Subcutaneous abdominal adipose tissue (tissue), 5 donors: ENCODE measurements at regions not wholly inside any gene's neighbourhood (a gene's known extent, or its start where the extent isn't known, plus 50 kb on each side); places are given as distances from the start of the nearest gene placed in this dataset.

Experiments
- H3K27ac ChIP-seq: one replicate; pipeline ENCODE4 v1.7.0; 2013; ENCODE audit warnings: low read depth, mild to moderate bottlenecking, inconsistent platforms, low read length, moderate library complexity
- H3K27me3 ChIP-seq, 5 donors: one replicate each; pipeline ENCODE4 v1.7.0; 2013; ENCODE audit warnings: low read length in 5 of 5, inconsistent platforms in 1 of 5; ENCODE audit not compliant: control insufficient read depth in 5 of 5, insufficient read depth in 4 of 5
- H3K36me3 ChIP-seq, 5 donors: one replicate each; pipeline ENCODE4 v1.7.0; 2013; ENCODE audit warnings: low read length in 5 of 5; ENCODE audit not compliant: control insufficient read depth in 5 of 5, insufficient read depth in 5 of 5
- H3K4me1 ChIP-seq, 5 donors: one replicate each; pipeline ENCODE4 v1.7.0; 2013; ENCODE audit warnings: low read length in 5 of 5, mild to moderate bottlenecking in 3 of 5, moderate library complexity in 1 of 5; ENCODE audit not compliant: control insufficient read depth in 5 of 5, insufficient read depth in 5 of 5
- H3K4me3 ChIP-seq, 5 donors: one replicate each; pipeline ENCODE4 v1.7.0; 2013; ENCODE audit warnings: low read length in 5 of 5, low read depth in 1 of 5
- H3K9ac ChIP-seq, 5 donors: one replicate each; pipeline ENCODE4 v1.7.0; 2013; ENCODE audit warnings: low read length in 5 of 5, mild to moderate bottlenecking in 4 of 5, moderate library complexity in 3 of 5
- H3K9me3 ChIP-seq, 5 donors: one replicate each; pipeline ENCODE4 v1.7.0; 2013; ENCODE audit warnings: low read length in 5 of 5; ENCODE audit not compliant: control insufficient read depth in 5 of 5
- donor health status: healthy.
- donor health status: healthy.
- donor health status: healthy.
- donor health status: healthy.
- donor health status: healthy.

- H3K27ac ChIP-seq = no peak overlapping the region
- H3K9me3 ChIP-seq = no peaks in the 10 kb centered on the region
- peaks cover 0 to 6% (median 3%) of the 10 kb centered on the region in 5 donors for H3K4me1 ChIP-seq
- H3K9ac ChIP-seq = no peak overlapping the region
- peaks cover 0 to 11% (median 7%) of the 10 kb centered on the region in 5 donors for H3K36me3 ChIP-seq
- H3K4me3 ChIP-seq = no peak overlapping the region
- H3K27me3 ChIP-seq = no peaks in the 10 kb centered on the region
Measured at GRCh38 chr22:26732284-26732683, 74.9 kb downstream of the MIAT start.

- H3K27me3 ChIP-seq = no peaks in the 10 kb centered on the region
- H3K4me3 ChIP-seq = no peak overlapping the region
- peaks cover 0 to 9% (median 3%) of the 10 kb centered on the region in 5 donors for H3K36me3 ChIP-seq
- no peaks in the 10 kb centered on the region for H3K9me3 ChIP-seq
- H3K4me1 ChIP-seq = peaks cover 0 to 15% (median 11%) of the 10 kb centered on the region in 5 donors
- no peak overlapping the region for H3K9ac ChIP-seq
- no peak overlapping the region for H3K27ac ChIP-seq
Measured at GRCh38 chr22:26734339-26735018, 77.1 kb downstream of the MIAT start.

DNA sequence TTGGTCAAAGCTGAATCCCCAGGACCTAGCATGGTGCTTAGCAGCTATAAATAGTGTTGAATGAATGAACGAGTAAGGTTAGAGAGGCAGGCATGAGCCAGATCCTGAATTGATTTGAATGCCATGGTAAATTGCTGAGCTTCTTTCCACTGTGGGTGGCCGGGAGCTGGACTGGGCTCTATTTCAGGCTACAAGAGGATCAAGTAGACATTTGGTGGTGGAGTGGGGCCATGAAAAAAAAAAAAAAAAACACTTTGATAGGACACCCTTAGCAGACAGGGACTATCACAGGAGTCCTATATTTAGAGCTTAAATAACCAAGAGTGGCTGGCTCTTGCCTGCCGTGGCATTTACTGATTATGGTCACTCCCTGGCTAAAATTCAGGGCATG, 77.6 kb downstream of the MIAT start:
- H3K4me1 ChIP-seq = peaks cover 0 to 15% (median 11%) of the 10 kb centered on the region in 5 donors
- H3K4me3 ChIP-seq = no peak overlapping the region
- no peak overlapping the region for H3K9ac ChIP-seq
- H3K27me3 ChIP-seq = no peaks in the 10 kb centered on the region
- H3K36me3 ChIP-seq = peaks cover 0 to 7% (median 3%) of the 10 kb centered on the region in 5 donors
- H3K9me3 ChIP-seq = no peaks in the 10 kb centered on the region
- H3K27ac ChIP-seq = no peak overlapping the region

- Histone ChIP-seq H3K9me3 (no peaks in the 10 kb centered on the region), H3K36me3 (peaks cover 0 to 6% (median 3%) of the 10 kb centered on the region in 5 donors), H3K4me3 (no peak overlapping the region), H3K27me3 (no peaks in the 10 kb centered on the region), H3K27ac (no peak overlapping the region), H3K4me1 (peaks cover 2 to 15% (median 11%) of the 10 kb centered on the region in 5 donors), H3K9ac (no peak overlapping the region)
Measured at GRCh38 chr22:26737262-26737661, 79.9 kb downstream of the MIAT start.

DNA sequence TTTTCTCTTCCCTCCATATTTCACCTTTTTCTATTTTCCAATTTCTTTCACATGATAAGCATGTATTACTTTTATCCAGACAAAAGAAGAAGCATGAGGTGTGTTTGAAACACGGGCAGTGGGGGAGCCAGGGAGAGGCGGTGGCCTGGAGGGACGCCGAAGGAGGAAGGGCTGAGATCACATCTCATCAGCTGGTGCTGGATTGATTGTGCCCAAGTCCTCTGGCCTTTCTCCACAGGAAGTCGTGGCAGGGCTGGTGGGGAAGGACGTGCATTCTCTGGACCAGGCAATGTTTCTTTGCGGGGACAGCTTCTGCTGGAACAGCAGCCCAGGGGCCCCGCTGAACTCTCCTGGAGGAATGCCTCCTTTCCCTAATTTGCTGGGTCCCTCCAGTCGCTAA, 82.9 kb downstream of the MIAT start:
- no peaks in the 10 kb centered on the region for H3K9me3 ChIP-seq
- H3K27me3 ChIP-seq = no peaks in the 10 kb centered on the region
- H3K36me3 ChIP-seq = peaks cover 0 to 3% (median 0%) of the 10 kb centered on the region in 5 donors
- no peak overlapping the region for H3K27ac ChIP-seq
- peaks cover 2 to 15% (median 11%) of the 10 kb centered on the region in 5 donors for H3K4me1 ChIP-seq
- H3K4me3 ChIP-seq = no peak overlapping the region
- no peak overlapping the region for H3K9ac ChIP-seq

DNA sequence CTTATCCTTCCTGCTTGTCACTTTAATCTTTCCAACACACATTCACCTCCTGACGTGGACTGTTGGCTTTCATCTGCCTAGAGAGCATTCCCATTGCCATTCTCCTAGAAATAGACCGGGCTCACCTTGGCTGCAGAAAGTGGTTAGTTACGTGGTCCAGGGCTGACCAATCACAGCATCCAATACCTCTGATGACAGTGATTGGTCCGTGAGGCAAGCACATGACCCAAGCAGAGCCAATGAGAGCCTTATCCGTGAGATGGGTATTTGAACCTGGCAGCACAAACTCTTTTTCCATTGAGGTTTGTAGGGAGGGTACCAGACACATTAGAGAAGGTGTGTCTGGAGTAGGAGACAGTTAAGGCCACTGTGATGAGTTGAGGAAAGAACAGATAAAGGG, 85.8 kb downstream of the MIAT start:
- Histone ChIP-seq H3K9ac (no peak overlapping the region), H3K36me3 (no peaks in the 10 kb centered on the region), H3K27ac (no peak overlapping the region), H3K4me3 (no peak overlapping the region), H3K4me1 (peaks cover 0 to 5% (median under 1%) of the 10 kb centered on the region in 5 donors), H3K27me3 (no peaks in the 10 kb centered on the region), H3K9me3 (no peaks in the 10 kb centered on the region)

GRCh38 chr22:26744892-26745808, 87.8 kb downstream of the MIAT start:
- Histone ChIP-seq H3K36me3 (no peaks in the 10 kb centered on the region), H3K9ac (no peak overlapping the region), H3K9me3 (no peaks in the 10 kb centered on the region), H3K4me1 (peaks cover 0 to 10% (median 3%) of the 10 kb centered on the region in 5 donors), H3K27ac (no peak overlapping the region), H3K27me3 (no peaks in the 10 kb centered on the region), H3K4me3 (no peak overlapping the region)

- H3K4me3 ChIP-seq = no peak overlapping the region
- no peaks in the 10 kb centered on the region for H3K9me3 ChIP-seq
- no peaks in the 10 kb centered on the region for H3K36me3 ChIP-seq
- no peak overlapping the region for H3K27ac ChIP-seq
- H3K27me3 ChIP-seq = no peaks in the 10 kb centered on the region
- H3K9ac ChIP-seq = no peak overlapping the region
- H3K4me1 ChIP-seq = peaks cover 0 to 12% (median 7%) of the 10 kb centered on the region in 5 donors
Measured at GRCh38 chr22:26746311-26746710, 88.9 kb downstream of the MIAT start.

DNA sequence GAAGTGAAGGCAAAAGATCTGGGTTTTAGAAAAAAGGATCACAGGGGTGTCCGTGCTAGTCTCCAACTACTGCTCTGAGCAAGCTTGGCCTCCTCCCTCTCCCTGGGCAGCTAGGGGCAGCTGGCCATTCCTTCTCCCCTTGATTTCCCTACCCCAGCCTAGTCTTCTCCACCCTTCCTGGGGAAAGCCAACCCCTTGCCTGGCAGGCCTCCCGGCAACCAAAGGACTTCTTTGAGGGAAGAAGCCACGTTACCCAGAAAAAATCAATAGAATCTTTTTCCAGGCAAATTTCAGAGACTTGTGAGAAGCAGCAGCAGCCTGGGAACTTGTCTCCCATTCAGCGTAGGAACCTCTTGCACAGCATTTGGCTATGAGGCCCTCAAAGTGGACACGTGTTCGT, 91.5 kb downstream of the MIAT start:
- Histone ChIP-seq H3K27me3 (no peaks in the 10 kb centered on the region), H3K4me1 (peaks cover 0 to 16% (median 8%) of the 10 kb centered on the region in 5 donors), H3K9ac (no peak overlapping the region), H3K9me3 (peaks cover 0 to 3% (median 0%) of the 10 kb centered on the region in 5 donors), H3K27ac (no peak overlapping the region), H3K4me3 (no peak overlapping the region), H3K36me3 (no peaks in the 10 kb centered on the region)

- Histone ChIP-seq H3K4me1 (peaks cover 0 to 16% (median 8%) of the 10 kb centered on the region in 5 donors), H3K4me3 (no peak overlapping the region), H3K27me3 (no peaks in the 10 kb centered on the region), H3K36me3 (no peaks in the 10 kb centered on the region), H3K9ac (no peak overlapping the region), H3K9me3 (peaks cover 0 to 3% (median 0%) of the 10 kb centered on the region in 5 donors), H3K27ac (no peak overlapping the region)
Measured at GRCh38 chr22:26751217-26751616, 93.8 kb downstream of the MIAT start.
